KMS-11 (cell line): ENCODE measurements at regions not wholly inside any gene's neighbourhood (a gene's known extent, or its start where the extent isn't known, plus 50 kb on each side); places are given as distances from the start of the nearest gene placed in this dataset.

ENCODE experiments used
- H2AFZ ChIP-seq: fragments of 200-600 bp; sonication (generic); 2 replicates; pipeline ENCODE4 v1.6.1; 2016; ENCODE audit warnings: antibody characterized with exemption, mixed run types, low read depth
- H3K27ac ChIP-seq: fragments of 200-600 bp; sonication (generic); 2 replicates; pipeline ENCODE4 v1.6.1; 2016; ENCODE audit warnings: mild to moderate bottlenecking, mixed run types
- H3K27me3 ChIP-seq: fragments of 200-600 bp; sonication (generic); 2 replicates; pipeline ENCODE4 v1.6.1; 2017; ENCODE audit warnings: mild to moderate bottlenecking, low read depth, mixed run types, moderate library complexity; ENCODE audit not compliant: insufficient read depth
- H3K36me3 ChIP-seq: fragments of 200-600 bp; sonication (generic); 2 replicates; pipeline ENCODE4 v1.6.1; 2017; ENCODE audit warnings: mild to moderate bottlenecking, mixed run types; ENCODE audit not compliant: insufficient read depth
- H3K4me1 ChIP-seq: fragments of 200-600 bp; sonication (generic); 2 replicates; pipeline ENCODE4 v1.6.1; 2016; ENCODE audit warnings: mild to moderate bottlenecking, low read depth, mixed run types; ENCODE audit not compliant: poor library complexity, severe bottlenecking
- H3K4me2 ChIP-seq: fragments of 200-600 bp; sonication (generic); 2 replicates; pipeline ENCODE4 v1.7.0; 2016; ENCODE audit warnings: mild to moderate bottlenecking, mixed run types
- H3K4me3 ChIP-seq: fragments of 200-600 bp; sonication (generic); IDR thresholded peaks from 2 replicates; pipeline ENCODE4 v1.6.1; 2017; ENCODE audit warnings: low read depth, low read length, mixed read lengths; ENCODE audit not compliant: insufficient read depth
- H3K79me2 ChIP-seq: fragments of 200-600 bp; sonication (generic); 2 replicates; pipeline ENCODE4 v1.6.1; 2016; ENCODE audit warnings: low read depth, mixed run types; ENCODE audit not compliant: insufficient read depth
- H3K9ac ChIP-seq: fragments of 200-600 bp; sonication (generic); 2 replicates; pipeline ENCODE4 v1.6.1; 2016; ENCODE audit warnings: mild to moderate bottlenecking, mixed run types
- H4K20me1 ChIP-seq: fragments of 200-600 bp; sonication (generic); 2 replicates; pipeline ENCODE4 v1.6.1; 2016; ENCODE audit warnings: mild to moderate bottlenecking, mixed run types; ENCODE audit not compliant: insufficient read depth
- CTCF ChIP-seq: fragments of 200-600 bp; sonication (generic); conservative IDR thresholded peaks from 2 replicates; pipeline ENCODE4 v1.6.1; 2017; ENCODE audit warnings: low read depth, mild to moderate bottlenecking, antibody characterized with exemption, low read length, moderate library complexity, mixed read lengths

GRCh38 chr1:14240265-14240664 is 358.2 kb upstream of the KAZN start:
- no peak overlapping the region for H3K4me3 ChIP-seq
- no peaks in the 10 kb centered on the region for H3K79me2 ChIP-seq
- no peak overlapping the region for H2AFZ ChIP-seq
- H3K27me3 ChIP-seq, result no peaks in the 10 kb centered on the region
- no peaks in the 10 kb centered on the region for H3K36me3 ChIP-seq
- H3K9ac ChIP-seq, result no peak overlapping the region
- no peak for TF ChIP-seq CTCF
- no peak overlapping the region for H3K4me2 ChIP-seq
- H3K27ac ChIP-seq, result no peak overlapping the region
- H3K4me1 ChIP-seq, result no peaks in the 10 kb centered on the region
- no peaks in the 10 kb centered on the region for H4K20me1 ChIP-seq

DNA sequence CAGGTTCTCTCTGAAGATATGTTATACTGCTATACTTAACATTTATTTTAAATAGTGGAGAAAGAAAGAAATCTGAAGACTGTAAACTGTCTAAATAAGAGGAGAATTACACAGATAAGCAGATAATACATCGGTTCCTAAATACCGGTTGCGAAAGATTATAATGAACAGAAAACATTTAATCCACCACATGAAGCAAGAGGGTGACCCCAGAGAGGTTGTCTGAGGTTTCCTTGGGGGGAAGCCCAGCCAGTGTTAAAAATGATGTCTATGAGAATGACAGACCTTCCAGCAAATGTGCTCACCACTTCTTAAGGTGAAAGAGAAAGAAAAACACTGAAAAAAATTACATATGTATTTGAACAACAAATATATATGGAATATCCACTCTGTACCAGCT is 356.4 kb upstream of the KAZN start:
- Histone ChIP-seq H3K4me1 (no peaks in the 10 kb centered on the region), H4K20me1 (no peaks in the 10 kb centered on the region), H3K79me2 (no peaks in the 10 kb centered on the region), H3K27ac (no peak overlapping the region), H3K36me3 (no peaks in the 10 kb centered on the region), H3K9ac (no peak overlapping the region), H3K4me2 (no peak overlapping the region), H2AFZ (no peak overlapping the region), H3K27me3 (no peaks in the 10 kb centered on the region), H3K4me3 (no peak overlapping the region)
- no peak for TF ChIP-seq CTCF

- no peak for TF ChIP-seq CTCF
- H4K20me1 ChIP-seq, result no peaks in the 10 kb centered on the region
- no peak overlapping the region for H2AFZ ChIP-seq
- H3K9ac ChIP-seq, result no peak overlapping the region
- H3K36me3 ChIP-seq, result no peaks in the 10 kb centered on the region
- H3K4me2 ChIP-seq, result no peak overlapping the region
- no peak overlapping the region for H3K27ac ChIP-seq
- no peaks in the 10 kb centered on the region for H3K4me1 ChIP-seq
- no peaks in the 10 kb centered on the region for H3K79me2 ChIP-seq
- H3K27me3 ChIP-seq, result no peaks in the 10 kb centered on the region
- H3K4me3 ChIP-seq, result no peak overlapping the region
These were observed 355.6 kb upstream of the KAZN start for GRCh38 chr1:14242870-14243269.

DNA sequence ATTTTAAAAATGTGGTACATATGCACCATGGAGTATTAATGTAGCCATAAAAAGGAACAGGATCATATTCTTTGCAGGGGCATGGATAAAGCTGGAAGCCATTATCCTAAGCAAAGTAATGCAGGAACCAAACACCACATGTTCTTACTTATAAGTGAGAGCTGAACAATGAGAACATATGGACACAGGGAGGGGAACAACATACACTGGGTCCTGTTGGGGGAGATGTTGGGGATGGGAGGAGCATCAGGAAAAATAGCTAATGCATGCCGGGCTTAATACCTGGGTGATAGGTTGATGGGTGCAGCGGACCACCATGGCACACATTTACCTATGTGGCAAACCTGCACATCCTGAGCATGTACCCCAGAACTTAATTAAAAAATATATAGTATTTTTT is 352.5 kb upstream of the KAZN start:
- H3K4me3 ChIP-seq, result no peak overlapping the region
- H4K20me1 ChIP-seq, result no peaks in the 10 kb centered on the region
- TF ChIP-seq CTCF, result no peak
- H3K79me2 ChIP-seq, result no peaks in the 10 kb centered on the region
- no peaks in the 10 kb centered on the region for H3K36me3 ChIP-seq
- H3K4me2 ChIP-seq, result no peak overlapping the region
- H3K4me1 ChIP-seq, result no peaks in the 10 kb centered on the region
- no peaks in the 10 kb centered on the region for H3K27me3 ChIP-seq
- H3K27ac ChIP-seq, result no peak overlapping the region
- H3K9ac ChIP-seq, result no peak overlapping the region
- H2AFZ ChIP-seq, result no peak overlapping the region

DNA sequence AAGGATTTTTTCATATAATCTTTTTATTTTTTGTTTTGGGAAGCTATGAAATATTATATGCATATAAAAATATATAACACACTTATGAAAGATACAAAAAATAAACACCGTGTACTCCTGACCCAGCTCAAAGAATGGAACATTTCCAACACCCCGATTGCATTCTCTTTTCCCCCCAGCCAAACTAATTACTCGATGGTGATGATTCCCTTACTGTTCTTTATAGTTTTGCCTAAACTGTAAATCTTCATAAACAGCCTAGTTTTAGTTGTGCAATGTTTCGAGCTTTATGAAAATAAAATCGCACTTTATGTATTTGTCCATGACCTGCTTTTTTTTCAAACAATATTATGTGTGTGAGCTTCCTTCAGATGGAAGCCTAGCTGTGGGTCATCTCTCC is 352.0 kb upstream of the KAZN start:
- Histone ChIP-seq H3K27ac (no peak overlapping the region), H3K9ac (no peak overlapping the region), H3K27me3 (no peaks in the 10 kb centered on the region), H3K4me3 (no peak overlapping the region), H3K4me2 (no peak overlapping the region), H3K79me2 (no peaks in the 10 kb centered on the region), H3K36me3 (no peaks in the 10 kb centered on the region), H2AFZ (no peak overlapping the region), H3K4me1 (no peaks in the 10 kb centered on the region), H4K20me1 (no peaks in the 10 kb centered on the region)
- no peak for TF ChIP-seq CTCF
